HG03520 (cell line): ENCODE measurements at regions not wholly inside any gene's neighbourhood (a gene's known extent, or its start where the extent isn't known, plus 50 kb on each side); places are given as distances from the start of the nearest gene placed in this dataset.

Source experiments
- ATAC-seq: cut with Tn5 transposase; IDR thresholded peaks from one replicate; pipeline ENCODE4 v1.9.1; 2021; ENCODE audit warnings: mild to moderate bottlenecking, moderate library complexity; ENCODE audit not compliant: unreplicated experiment

DNA sequence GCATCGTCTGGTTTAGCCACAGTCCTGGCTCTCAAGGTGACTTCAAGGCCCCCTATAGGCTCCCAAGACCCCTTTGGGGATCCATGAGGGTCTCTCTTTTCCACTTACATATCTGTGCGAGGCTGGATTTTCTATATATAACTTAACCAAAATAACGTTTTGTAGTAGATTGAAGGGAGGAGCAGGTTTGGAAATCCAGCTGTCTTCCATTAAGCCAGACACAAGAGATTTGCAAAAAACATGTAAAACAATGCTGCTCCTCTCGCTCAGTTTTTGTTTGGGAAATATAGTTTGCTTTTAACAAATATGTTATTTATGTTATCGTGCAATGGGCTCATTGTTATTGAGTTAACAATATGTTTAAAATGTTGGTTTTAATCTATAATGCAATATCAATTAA, 811.2 kb downstream of the TYW1 start:
- no peak for ATAC-seq

DNA sequence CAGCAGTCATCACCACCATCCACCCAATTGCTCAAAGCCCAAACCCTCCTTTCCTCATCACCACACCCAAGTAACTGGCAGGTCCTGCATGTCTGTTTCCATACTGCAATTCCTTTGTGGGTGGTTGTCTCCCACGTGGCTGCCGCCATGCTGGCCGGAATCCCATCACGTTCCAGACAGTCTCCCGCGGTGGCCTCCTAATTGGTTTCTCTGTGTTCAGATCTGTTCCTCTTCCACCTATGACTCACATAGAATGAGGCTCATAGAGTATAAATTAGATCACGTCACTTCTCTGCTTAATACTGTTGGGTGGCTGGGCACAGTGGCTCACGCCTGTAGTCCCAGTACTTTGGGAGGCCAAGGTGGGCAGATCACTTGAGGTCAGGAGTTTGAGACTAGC, 813.0 kb downstream of the TYW1 start:
- ATAC-seq = no peak

DNA sequence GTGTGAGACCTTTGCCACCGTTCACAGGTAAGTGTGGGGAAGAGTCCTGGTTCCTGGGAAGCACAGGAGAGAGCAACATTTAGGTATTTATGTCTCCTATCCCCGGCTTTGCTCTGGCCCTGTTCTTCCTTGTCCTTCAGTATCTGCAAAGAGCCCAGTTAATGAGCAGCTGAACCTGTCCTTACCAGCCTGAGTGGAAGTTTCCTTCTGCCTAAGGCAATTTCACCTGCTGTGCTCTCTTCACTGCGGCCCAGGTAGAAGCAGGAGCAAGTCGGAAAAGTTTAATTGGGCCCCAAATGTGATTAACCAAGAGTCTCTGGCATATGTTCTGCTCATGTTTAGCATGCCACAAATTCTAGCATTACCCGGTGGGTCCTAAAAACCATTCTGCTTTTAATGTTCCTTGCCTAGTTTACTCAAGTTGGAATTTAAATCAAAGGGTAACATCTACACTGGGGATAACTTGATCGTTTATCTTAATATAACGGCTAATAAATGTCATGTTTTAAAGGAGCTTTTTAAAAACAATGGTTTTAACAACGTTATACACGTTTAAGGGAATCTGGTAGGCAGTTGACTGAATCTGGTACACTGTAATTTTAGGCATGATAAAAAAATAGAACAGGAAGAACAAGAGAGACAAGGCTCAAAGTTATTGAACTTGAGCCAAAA, 817.1 kb downstream of the TYW1 start:
- no peak for ATAC-seq

DNA sequence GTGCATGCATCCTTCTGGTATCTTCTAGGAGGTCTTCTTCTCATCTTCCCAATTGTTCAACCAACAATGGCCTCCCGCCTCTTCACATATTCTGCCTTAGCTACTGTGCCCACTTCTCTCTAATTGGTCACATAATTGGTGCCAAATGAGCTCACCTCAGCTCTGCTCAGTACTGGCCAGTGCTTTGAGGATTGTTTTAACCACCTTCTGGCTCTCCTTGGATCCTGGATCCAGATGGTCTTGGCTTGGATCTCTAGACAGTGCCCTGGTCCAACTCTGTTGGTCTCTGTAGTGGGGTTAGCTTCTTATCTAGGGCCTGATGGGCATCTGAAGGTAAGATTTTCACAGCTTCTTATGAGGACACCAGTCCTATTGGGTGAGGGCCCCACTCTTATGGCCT, 820.8 kb downstream of the TYW1 start:
- no peak for ATAC-seq

DNA sequence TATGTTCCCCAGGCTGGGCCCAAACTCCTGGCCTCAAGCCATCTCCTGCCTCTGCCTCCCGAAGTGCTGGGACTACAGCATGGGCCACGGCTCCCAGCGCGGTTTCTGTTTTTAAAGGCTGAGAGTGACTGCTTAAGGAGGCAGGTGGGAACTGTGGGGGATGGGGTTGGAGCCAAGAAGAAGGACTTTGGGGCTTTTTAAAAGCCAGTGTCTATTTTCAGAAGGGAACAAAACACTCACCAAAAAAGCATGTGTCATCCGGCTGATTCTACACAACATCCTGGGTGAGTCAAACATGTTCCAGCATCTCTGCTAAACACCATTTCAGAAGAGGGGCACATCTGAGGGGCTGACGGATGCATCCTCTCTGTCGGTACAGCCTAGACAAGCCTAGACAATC, 824.5 kb downstream of the TYW1 start:
- ATAC-seq = no peak

DNA sequence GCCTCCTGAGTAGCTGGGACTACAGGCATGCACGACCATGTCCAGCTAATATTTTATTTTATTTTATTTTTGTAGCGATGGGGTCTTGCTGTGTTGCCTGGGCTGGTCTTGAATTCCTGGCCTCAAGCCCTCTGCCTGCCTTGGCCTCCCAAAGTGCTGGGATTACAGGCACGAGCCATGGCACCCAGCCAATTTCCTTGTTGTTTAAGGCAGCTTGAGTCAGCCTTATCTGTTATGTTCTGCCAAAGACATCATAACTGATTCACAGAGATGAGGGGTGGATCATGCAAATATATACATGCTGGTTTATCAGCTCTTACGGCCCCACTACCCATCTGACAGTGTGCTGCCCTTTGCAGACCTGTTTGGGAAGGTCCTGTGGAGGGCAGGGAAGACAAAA, 826.7 kb downstream of the TYW1 start:
- no peak for ATAC-seq

DNA sequence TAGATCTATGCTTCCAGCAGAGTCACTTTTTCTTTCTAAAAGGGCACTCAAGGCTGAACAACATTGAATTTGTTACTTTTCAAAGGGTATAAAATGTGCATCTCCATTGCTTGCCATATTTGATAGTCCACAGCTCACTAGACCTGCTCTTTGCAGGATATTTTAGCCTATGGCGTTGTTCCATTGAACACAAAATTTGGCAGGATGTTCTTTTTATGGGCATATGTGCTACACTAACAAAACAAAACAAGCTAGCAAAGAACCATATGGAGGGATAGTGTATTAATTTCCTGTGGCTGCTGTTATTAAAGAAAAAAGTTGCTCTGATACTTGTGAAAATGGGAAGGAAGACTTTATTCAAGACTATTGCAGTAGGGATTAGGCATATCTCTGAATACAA, 828.7 kb downstream of the TYW1 start:
- no peak for ATAC-seq

DNA sequence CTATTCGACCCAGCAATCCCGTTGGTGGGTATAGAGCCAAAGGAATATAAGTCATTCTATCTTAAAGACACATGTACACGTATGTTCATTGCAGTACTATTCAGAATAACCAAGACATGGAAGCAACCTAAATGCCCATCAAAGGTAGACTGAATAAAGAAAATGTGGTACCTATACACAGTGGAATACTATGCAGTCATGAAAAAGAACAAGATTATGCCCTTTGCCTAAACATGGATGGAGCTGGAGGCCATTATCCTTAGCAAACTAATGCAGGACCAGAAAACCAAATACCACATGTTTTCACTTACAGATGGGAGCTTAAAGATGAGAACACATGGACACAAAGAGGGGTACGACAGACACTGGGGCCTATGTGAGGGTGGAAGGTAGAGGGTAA, 845.3 kb downstream of the TYW1 start:
- no peak for ATAC-seq

DNA sequence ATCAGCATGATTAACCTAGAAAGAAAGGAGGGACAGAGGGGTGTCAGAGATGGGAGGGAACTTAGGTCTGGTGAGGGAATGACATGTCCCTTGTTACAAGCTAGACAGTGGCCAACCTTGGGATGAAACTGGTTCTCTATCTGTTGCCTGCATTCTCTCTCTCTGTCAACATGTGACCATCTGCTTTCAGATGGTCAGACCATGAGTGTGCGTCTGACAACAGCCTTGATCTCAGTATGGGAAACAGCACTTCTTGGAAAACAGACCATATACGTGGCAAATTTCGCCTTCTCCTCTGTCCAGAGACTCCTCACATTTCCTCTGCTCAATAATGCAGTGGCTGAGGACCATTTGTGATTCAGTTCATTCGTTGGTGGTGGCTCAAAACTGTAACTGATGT, 845.9 kb downstream of the TYW1 start:
- no peak for ATAC-seq

DNA sequence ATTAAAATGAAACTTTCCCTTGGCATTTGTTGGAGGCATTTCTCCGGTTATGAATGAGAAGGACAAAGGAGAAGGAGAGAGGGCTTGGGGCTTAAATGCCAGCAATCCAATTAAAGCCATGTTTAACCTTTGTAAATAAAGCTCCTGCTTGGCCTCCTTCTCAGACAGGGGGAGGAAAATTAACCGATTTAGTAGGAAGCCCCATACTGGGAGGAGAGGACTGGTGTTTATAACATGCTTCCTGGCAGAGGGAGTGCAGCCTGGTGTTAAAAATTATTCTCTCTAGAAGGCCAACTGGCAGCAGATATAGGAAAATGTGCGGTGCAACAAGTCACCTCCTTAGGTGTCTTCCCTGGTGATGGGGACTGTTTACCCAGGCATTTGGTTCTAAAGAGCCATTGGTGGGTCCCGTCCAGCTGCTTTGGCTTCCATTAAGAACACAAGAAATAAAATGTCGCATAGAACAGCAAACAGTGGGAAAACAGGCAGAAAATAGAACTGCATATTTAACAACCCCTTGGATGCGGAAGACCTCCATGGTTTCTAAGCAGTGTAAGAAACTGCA, 846.5 kb downstream of the TYW1 start:
- ATAC-seq = no peak

DNA sequence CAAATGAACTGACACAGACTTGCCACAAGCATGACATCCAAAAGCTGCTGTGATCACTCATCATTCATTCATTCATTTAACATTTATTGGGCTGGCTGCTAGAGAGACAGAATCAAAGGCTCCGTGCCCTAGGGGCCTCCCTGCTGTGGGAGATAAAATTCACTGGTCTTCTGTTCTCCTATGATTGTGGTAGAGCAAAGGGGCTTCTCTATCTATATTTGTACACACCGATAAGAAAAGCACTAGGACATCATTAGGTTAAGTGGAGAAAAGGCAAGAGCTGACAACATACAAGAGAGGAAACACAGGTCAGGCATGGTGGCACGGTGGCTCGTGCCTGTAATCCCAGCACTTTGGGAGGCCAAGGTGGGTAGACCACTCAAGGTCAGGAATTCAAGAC, 847.0 kb downstream of the TYW1 start:
- ATAC-seq = no peak

DNA sequence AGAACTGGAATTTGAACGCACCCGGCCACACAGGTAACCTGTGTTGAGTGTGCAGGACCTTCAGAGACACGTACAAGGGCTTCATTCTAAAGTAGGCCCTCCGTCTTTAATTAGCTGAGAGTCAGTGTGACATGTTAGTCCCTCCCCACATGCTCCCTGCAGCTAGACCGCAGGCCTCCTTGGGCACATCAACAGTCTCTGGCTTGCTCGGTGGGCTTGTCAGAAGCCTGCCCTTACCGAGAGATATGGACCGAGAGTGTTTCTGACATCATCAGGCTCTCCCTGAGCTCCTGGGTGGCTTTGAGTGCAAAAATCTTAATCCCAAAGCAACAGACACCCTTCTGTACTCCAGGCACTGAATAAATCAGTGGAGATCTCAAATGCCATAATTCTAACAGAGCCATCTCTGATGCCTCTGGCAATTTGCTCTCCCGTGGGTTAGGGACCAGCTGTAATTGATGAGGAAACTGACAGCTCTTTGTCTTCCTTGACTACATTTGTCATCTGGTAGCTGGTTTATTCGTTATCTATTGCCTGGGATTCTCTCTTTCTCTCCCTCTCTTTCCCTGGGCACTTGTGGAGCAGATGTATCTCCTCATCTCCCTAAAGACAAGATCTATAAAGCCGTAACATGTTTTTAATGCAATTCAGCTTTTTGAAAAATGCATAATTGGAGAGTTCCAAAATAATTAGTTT, 850.6 kb downstream of the TYW1 start:
- ATAC-seq = no peak

DNA sequence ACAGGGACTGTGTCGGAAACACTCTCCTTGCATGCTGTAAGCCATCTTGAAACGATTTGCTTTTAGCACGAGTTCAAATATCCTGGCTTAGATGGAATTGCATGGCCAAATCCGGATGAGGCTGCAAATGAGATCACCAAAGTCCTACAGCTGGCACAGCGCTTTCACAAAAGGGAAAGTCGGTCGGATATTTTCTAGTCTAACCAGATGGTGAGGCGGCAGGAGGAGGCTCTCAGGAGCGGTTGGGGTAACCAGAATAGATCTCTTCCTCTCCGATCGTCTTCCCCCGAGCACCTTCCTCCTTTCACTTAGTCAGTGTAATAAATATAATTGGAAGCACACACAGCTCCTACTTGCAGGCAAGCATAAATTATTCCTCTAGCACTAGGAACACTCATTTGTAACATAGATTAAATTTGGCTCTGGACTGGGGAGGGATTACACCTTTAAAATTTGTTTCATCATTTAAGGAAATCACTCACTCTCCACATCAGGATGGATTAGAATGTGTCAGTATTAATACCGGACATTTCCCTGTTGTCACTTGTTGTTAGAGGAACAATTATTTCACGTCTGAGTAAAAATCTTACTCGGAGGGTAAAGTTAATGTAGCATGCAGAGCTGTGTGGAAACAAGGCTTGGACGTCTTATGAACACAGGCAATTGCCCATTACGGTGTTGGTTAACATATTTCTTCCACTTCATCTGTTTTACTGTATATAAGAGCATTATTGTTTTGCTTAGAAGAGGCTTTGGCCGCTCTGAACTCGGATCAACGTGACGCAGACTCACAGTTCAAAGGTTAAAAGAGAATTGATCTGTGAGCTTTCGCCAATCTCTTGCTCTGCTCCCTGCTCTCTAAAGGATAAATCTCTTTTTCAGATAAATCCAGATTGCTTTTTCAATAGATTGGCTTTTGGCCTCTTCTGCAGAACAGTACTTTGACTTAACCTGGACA, 857.9 kb downstream of the TYW1 start:
- no peak for ATAC-seq

DNA sequence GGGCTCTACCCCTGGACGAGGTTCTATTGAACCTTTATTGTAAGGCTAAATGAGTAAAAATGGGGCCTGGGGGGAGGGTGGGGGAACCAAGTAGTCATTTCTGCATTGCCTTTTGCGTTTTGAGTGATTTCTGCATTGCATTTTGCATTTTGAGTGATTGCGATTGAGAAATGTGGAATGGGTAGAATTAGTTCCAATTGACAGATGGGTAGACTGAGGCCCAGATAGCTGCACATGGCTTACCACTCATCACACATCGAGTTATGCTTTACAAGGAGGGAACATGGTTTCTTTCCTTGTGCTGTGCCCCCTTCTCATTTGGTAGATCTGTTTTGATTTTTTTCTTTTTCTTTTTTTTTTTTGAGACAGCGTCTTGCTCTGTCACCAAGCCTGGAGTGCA, 858.7 kb downstream of the TYW1 start:
- ATAC-seq = no peak

DNA sequence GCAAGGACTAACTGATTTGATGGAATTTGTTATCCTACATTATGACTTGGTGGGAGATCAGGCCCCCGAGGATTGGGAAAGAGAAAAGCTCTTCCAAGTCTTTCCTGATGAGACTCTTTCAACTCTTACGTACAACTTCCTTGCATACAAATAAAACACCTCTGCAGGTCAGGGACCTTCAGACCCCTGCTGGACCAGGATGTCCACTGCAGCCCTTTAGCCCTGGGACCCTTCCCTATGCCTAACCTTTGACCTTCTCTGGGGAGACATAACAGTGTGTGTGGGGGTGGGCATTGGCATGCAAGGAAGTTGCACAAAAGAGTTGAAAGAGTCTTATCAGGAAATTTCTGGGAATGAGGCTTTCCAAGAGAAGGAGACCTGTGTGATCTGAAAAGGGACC, 859.4 kb downstream of the TYW1 start:
- ATAC-seq = no peak

DNA sequence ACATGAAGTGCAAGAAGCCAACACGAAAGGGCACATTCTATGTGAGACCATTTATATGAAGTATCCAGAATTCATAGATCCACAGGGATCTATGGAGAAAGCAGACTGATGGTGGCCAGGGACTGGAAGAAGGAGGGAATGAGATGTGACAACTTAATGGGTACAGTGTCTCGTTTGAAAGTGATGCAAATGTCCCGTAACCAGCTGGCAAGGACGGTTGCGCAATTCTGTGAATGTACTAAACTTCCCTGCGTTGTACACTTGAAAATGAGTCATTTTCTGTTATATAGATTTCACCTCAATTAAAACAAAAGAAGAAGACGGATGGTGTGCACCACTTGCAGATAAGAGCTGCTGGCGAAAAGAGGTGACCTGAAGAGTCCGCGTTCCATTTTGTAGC, 861.1 kb downstream of the TYW1 start:
- ATAC-seq = no peak

DNA sequence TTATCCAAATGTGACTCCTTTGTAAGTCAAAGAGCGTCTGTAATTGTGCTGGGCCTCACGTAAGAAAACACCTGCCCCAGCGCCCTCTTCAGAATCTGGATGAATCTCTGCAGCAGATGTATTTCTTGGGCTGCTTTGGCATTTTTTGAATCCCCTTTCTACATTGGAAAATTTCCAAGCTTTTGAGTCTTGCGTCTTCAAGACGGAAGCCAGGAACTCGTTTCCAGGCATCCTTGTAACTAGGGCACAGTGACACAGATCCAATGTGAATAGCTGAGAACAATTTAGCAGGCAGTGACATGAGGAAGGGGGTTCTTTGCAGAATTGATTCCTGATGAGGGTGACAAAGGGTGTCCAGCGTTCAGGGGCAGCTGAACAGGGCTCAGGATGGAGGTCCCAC, 862.3 kb downstream of the TYW1 start:
- ATAC-seq = no peak

DNA sequence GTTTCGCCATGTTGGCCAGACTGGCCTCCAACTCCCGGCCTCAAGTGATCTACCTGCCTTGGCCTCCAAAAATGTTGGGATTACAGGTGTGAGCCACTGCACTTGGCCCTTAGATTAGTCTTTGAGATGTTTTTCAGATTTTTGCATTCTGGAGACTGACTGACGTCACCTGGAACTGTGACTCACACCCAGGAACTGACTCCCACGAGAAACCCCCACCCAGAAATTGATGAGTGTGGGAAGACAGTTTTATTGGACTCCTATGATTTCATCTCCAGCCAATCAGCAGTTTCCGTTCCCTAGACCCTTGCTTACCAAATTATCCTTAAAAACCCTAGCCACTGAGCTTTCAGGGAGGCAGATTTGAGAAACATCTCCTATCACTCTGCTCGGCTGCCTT, 867.3 kb downstream of the TYW1 start:
- no peak for ATAC-seq

DNA sequence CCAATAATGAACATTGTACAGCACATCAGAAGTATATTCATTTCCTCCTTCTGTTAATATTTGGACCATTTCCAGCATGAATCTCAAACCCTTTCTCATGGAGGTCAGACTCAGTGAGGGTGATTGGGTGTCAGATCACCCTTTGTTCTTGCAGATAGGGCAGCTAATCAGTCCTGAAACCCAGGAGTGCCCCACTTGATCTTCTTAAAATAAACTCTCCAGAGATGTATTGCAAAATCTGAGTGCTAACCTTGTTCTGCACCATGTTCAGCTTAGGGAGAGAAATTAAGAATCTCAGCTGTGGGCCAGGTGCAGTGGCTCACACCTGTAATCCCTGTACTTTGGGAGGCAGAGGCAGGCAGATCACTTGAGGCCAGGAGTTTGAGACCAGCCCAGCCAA, 869.4 kb downstream of the TYW1 start:
- no peak for ATAC-seq

DNA sequence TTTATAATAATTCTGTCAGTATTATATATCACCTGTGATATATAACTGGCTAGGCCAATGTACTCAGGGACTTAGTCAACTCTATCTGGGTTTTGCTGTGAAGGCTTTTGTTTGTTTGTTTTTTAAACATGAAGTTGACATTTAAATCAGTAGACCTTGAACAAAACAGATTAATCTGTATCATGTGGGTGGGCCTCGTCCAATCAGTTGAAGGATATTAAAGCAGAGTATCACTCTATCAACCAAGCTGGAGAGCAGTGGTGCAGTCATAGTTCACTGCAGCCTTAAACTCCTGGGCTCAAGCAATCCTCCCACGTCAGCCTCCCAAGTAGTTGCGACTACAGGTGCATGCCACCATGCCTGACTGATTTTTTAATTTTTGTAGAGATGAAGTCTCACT, 870.2 kb downstream of the TYW1 start:
- ATAC-seq = no peak

DNA sequence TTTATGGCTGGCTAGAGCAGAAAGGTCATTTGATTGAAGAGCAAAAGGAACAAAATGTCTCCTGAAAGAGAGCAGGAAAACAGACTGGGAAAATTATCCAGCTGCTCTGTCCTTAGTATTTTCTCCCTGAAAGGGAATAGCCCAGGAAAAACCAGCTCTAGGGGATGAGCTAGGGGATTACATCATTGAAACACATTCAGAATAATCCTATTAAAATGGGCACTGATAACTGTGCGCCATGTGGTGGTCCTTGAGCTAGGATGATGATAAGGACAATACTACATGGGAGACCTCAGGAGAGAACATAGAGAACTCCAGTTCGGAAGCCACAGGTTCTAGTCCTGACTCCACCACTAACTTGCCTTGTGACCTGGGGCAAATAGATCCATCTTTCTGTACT, 873.8 kb downstream of the TYW1 start:
- no peak for ATAC-seq

DNA sequence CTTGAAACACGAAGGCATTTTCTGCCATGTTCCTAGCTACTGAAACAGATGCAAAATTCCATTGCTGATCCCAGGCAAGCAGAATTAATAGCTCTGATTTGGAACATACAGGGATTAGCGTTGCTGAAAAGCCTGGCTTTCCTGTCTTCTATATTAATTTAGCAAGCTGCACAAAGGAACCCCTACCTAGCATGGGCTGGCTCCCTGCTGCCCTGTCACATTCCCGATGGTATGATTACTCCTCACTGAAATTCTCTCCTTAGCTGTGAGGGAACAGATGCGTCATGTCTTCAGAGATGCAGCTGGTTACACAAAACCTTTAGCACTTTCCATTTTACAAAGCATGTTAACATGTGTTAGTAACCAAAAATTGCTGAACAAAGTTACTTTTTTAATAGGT, 878.9 kb downstream of the TYW1 start:
- ATAC-seq = no peak
